ENCODE measurements at regions not wholly inside any gene's neighbourhood (a gene's known extent, or its start where the extent isn't known, plus 50 kb on each side); places are given as distances from the start of the nearest gene placed in this dataset.
A peak's percentile ranks its signal among the peaks of the same experiment; 100 is the strongest.

DNA sequence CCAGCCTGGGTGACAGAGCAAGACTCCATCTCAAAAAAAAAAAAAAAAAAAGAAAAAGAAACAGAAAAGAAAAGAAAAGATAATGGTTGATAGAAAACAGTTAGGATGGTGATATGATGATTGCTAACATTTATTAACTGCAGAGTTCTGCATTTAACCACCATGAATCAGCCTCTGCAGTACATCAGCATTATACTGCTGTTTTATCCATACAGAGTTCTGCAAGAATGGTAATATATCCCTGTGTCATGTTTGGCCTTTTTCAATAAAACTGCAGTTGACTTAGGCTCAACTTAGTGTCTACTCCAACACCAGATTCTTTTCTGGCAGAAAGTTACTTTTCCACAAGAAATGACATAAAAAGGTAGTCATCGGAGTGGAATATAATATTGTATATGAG lies 62.6 kb downstream of the DUSP6 start:
- no peak for TF ChIP-seq POLR2A (IDR thresholded peaks at IDR 0.05)
- no peak for TF ChIP-seq POLR2AphosphoS5 (IDR thresholded peaks at IDR 0.05)
- TF ChIP-seq, protein P1, sequence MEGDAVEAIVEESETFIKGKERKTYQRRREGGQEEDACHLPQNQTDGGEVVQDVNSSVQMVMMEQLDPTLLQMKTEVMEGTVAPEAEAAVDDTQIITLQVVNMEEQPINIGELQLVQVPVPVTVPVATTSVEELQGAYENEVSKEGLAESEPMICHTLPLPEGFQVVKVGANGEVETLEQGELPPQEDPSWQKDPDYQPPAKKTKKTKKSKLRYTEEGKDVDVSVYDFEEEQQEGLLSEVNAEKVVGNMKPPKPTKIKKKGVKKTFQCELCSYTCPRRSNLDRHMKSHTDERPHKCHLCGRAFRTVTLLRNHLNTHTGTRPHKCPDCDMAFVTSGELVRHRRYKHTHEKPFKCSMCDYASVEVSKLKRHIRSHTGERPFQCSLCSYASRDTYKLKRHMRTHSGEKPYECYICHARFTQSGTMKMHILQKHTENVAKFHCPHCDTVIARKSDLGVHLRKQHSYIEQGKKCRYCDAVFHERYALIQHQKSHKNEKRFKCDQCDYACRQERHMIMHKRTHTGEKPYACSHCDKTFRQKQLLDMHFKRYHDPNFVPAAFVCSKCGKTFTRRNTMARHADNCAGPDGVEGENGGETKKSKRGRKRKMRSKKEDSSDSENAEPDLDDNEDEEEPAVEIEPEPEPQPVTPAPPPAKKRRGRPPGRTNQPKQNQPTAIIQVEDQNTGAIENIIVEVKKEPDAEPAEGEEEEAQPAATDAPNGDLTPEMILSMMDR (IDR thresholded peaks at IDR 0.05) = no peak
- TF ChIP-seq EP300 (IDR thresholded peaks at IDR 0.05) = no peak
- WGBS, 2 donors = 100% methylated on average over 1 of the region's 1 CpG
- DNase-seq (no peak), ATAC-seq (ENCODE audit: low FRiP score in 2 of 2) (no peak)
- Histone ChIP-seq H3K9me3 (no peaks in the 10 kb centered on the region), H3K27me3 (no peaks in the 10 kb centered on the region), H3K4me3 (no peak overlapping the region), H3K4me1 (no peaks in the 10 kb centered on the region), H3K27ac (no peak overlapping the region), H3K36me3 (no peaks in the 10 kb centered on the region)

DNA sequence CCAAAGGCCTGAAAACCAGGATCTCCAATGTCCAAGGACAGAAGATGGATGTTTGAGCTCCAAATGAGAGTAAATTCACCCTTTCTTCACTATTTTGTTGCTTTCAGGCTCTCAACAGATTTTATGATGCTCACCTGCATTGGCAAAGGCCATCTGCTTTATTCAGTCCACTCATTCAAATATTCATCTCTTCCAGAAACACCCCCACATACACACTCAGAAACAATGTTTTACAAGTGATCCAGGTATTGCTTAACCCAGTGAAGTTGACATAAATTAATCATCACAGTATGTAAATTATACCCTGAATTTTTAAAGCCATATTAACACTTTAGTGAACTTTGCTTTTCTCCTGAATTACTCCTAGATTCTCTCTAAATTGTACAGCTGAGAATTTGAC lies 63.3 kb downstream of the DUSP6 start:
- DNase-seq = no peak
- H3K4me3 ChIP-seq = no peak overlapping the region
- no peak overlapping the region for H3K27ac ChIP-seq
- ATAC-seq (ENCODE audit: low FRiP score in 2 of 2) = no peak
- no peak for TF ChIP-seq POLR2A (IDR thresholded peaks at IDR 0.05)
- TF ChIP-seq POLR2AphosphoS5 (IDR thresholded peaks at IDR 0.05) = no peak
- no peak for TF ChIP-seq EP300 (IDR thresholded peaks at IDR 0.05)
- TF ChIP-seq, protein P1 (IDR thresholded peaks at IDR 0.05) = no peak
- no peaks in the 10 kb centered on the region for H3K4me1 ChIP-seq
- no peaks in the 10 kb centered on the region for H3K9me3 ChIP-seq
- H3K27me3 ChIP-seq = no peaks in the 10 kb centered on the region
- H3K36me3 ChIP-seq = no peaks in the 10 kb centered on the region

DNA sequence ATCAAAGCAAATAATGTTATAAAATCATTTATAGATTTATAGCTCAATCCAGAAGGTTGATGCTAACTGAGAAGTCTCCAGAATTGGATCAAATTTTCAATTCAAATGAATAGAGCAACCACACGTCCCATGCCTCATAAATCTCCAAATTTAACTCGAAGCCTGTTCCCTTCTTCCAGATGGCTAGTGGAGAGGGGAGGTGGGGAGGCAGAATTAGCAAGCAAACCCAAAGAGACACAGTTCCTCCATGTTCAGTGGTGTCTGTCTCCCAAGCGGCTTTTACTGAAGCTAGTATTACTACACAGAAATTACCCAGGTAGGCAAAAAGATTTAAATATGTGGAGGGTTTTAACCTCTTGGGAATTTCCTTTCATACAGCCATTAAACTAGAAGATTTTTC lies 65.8 kb downstream of the DUSP6 start:
- no peak for DNase-seq
- H3K27me3 ChIP-seq = no peaks in the 10 kb centered on the region
- ATAC-seq (ENCODE audit: low FRiP score in 2 of 2) = no peak
- peaks cover 0 to under 1% (median 0%) of the 10 kb centered on the region in 4 donors for H3K4me1 ChIP-seq
- H3K9me3 ChIP-seq = no peaks in the 10 kb centered on the region
- H3K27ac ChIP-seq = no peak overlapping the region
- no peak overlapping the region for H3K4me3 ChIP-seq
- WGBS, 2 donors = 91 to 93% methylated on average over 3 of the region's 3 CpGs
- no peak for TF ChIP-seq POLR2AphosphoS5 (IDR thresholded peaks at IDR 0.05)
- no peak for TF ChIP-seq EP300 (IDR thresholded peaks at IDR 0.05)
- no peak for TF ChIP-seq POLR2A (IDR thresholded peaks at IDR 0.05)
- TF ChIP-seq, protein P1 (IDR thresholded peaks at IDR 0.05) = no peak
- H3K36me3 ChIP-seq = no peaks in the 10 kb centered on the region

DNA sequence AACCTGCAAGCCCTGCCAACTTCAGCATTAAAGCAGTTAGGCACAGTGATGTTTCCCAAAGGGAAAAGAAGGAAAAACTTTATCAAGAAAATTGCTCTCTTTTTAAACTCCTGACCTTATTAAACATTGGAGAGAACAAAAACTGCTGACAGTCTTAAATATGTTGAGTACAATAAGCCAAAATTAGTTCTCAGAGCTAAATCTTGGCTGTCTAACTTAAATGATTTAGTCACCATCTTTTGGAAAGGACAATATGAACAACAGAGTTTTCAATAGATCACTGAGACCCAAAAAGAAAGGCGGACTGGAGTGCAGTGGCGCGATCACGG lies 70.8 kb downstream of the DUSP6 start:
- TF ChIP-seq EP300 (IDR thresholded peaks at IDR 0.05) (no peak), POLR2A (IDR thresholded peaks at IDR 0.05) (no peak), POLR2AphosphoS5 (IDR thresholded peaks at IDR 0.05) (no peak)
- TF ChIP-seq, protein P1 (IDR thresholded peaks at IDR 0.05) = no peak
- Histone ChIP-seq H3K9me3 (no peaks in the 10 kb centered on the region), H3K27me3 (no peaks in the 10 kb centered on the region), H3K4me1 (peaks cover 0 to 14% (median 12%) of the 10 kb centered on the region in 4 donors), H3K36me3 (no peaks in the 10 kb centered on the region), H3K4me3 (no peak overlapping the region), H3K27ac (peak overlapping the region in 3 of 4 donors; percentile 56 to 76 (median 56))
- ATAC-seq (ENCODE audit: low FRiP score in 2 of 2) (no peak), DNase-seq (peak in 1 of 2 donors; percentile 9)
- 94 to 100% methylated on average over 2 to 4 of the region's 4 CpGs for WGBS, 2 donors

DNA sequence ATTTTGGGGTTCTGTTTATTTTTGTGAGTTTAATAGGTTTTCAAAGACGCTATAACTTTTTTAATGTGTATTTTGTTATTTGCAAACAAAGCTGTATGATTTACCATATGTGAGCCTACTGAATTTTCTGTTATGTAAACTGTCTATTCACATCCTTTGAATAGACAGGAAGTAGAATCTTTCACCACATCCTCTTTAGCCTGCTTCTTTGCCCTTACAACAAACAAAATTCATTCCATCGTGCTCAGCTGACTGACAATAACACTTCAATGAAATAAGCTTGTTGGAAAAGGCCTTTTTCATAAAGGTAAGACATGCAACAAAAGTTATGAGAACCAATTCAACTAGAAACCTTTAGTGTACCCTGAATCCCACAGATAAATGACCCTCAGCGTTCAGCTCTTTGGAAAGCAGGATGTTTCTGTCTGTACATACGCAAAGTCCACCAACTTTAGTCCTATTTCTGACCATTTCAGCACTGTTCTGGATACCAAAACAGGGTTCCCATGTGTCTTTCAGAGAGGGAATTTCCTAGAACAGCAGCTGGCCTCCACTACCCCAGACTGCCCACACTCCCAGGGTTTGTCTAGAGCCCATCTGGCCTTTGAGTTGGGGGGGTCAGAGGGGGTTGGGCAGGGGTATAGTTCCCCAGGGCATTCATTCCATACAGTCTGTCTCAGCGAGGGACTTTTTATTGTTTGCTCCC lies 71.3 kb downstream of the DUSP6 start:
- no peak for DNase-seq
- Histone ChIP-seq H3K27me3 (no peaks in the 10 kb centered on the region), H3K27ac (peak overlapping the region; percentile 36 to 76 (median 56)), H3K36me3 (no peaks in the 10 kb centered on the region), H3K4me3 (no peak overlapping the region), H3K4me1 (peaks cover 0 to 14% (median 12%) of the 10 kb centered on the region in 4 donors), H3K9me3 (no peaks in the 10 kb centered on the region)
- TF ChIP-seq POLR2AphosphoS5 (IDR thresholded peaks at IDR 0.05) (no peak), EP300 (IDR thresholded peaks at IDR 0.05) (no peak), POLR2A (IDR thresholded peaks at IDR 0.05) (no peak)
- TF ChIP-seq, protein P1 (IDR thresholded peaks at IDR 0.05) = no peak
- ATAC-seq (ENCODE audit: low FRiP score in 2 of 2) = no peak
- WGBS, 2 donors = 34 to 53% methylated on average over 5 of the region's 5 CpGs
